ENCODE measurements at regions not wholly inside any gene's neighbourhood (a gene's known extent, or its start where the extent isn't known, plus 50 kb on each side); places are given as distances from the start of the nearest gene placed in this dataset.

- H3K36me3 ChIP-seq (ENCODE audit: insufficient read depth, low read length): no peaks in the 10 kb centered on the region
- no peak overlapping the region for H2AFZ ChIP-seq (ENCODE audit: low read length)
- no peaks in the 10 kb centered on the region for H4K20me1 ChIP-seq (ENCODE audit: insufficient read depth, low read length)
- no peaks in the 10 kb centered on the region for H3K27me3 ChIP-seq (ENCODE audit: insufficient read depth, low read length)
- TF ChIP-seq, protein P1, sequence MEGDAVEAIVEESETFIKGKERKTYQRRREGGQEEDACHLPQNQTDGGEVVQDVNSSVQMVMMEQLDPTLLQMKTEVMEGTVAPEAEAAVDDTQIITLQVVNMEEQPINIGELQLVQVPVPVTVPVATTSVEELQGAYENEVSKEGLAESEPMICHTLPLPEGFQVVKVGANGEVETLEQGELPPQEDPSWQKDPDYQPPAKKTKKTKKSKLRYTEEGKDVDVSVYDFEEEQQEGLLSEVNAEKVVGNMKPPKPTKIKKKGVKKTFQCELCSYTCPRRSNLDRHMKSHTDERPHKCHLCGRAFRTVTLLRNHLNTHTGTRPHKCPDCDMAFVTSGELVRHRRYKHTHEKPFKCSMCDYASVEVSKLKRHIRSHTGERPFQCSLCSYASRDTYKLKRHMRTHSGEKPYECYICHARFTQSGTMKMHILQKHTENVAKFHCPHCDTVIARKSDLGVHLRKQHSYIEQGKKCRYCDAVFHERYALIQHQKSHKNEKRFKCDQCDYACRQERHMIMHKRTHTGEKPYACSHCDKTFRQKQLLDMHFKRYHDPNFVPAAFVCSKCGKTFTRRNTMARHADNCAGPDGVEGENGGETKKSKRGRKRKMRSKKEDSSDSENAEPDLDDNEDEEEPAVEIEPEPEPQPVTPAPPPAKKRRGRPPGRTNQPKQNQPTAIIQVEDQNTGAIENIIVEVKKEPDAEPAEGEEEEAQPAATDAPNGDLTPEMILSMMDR (IDR thresholded peaks at IDR 0.05; ENCODE audit: extremely low read depth, low read depth, low read length): no peak
- H3K4me2 ChIP-seq (ENCODE audit: insufficient read depth, low read length): no peak overlapping the region
- H3K4me1 ChIP-seq (ENCODE audit: insufficient read depth, low read length): no peaks in the 10 kb centered on the region
- no peak for DNase-seq (ENCODE audit: insufficient read length, low spot score, missing footprints)
- no peaks in the 10 kb centered on the region for H3K79me2 ChIP-seq (ENCODE audit: insufficient read depth, low read length)
- H3K4me3 ChIP-seq (ENCODE audit: insufficient read depth, low read length): no peak overlapping the region
- H3K27ac ChIP-seq (ENCODE audit: low read depth, low read length): no peak overlapping the region
- no peaks in the 10 kb centered on the region for H3K9me3 ChIP-seq (ENCODE audit: low read depth, low read length)
These were observed 899.7 kb upstream of the GCFC2 start for GRCh38 chr2:76610451-76610850.

DNA sequence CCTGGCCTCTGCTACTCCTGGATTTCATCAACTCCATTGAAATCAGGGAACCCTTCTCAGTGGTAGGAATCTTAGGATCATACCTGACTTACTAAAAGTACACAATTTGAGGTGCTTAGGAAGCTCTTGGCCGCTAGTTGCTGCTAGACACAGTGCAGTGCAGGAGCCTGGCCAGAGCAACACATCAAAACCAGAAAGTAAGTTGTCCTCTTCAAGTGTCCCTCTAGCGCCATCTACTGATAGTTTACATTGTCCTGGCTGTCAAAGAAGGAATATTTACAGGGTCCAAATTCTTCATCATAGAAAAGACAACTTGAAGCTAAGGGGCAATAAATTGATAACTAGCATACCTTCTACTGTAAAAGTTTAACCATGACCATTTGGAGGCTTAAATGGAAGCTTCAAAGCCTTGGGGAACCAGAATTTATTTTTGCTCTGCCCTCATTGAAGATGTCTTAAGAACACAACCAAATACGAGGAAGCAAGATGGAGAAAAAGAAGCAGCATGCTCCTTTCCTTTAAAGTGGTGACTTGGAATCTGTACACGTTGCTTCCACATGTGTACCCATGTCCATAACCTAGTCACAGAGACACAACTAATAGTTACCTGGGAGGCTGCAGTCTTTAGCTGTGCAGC is 889.1 kb upstream of the GCFC2 start:
- Histone ChIP-seq H2AFZ (ENCODE audit: low read length) (no peak overlapping the region), H3K4me3 (ENCODE audit: insufficient read depth, low read length) (no peak overlapping the region), H3K27ac (ENCODE audit: low read depth, low read length) (no peak overlapping the region), H3K27me3 (ENCODE audit: insufficient read depth, low read length) (no peaks in the 10 kb centered on the region), H3K79me2 (ENCODE audit: insufficient read depth, low read length) (no peaks in the 10 kb centered on the region), H3K4me1 (ENCODE audit: insufficient read depth, low read length) (no peaks in the 10 kb centered on the region), H3K9me3 (ENCODE audit: low read depth, low read length) (no peaks in the 10 kb centered on the region), H3K36me3 (ENCODE audit: insufficient read depth, low read length) (no peaks in the 10 kb centered on the region), H3K4me2 (ENCODE audit: insufficient read depth, low read length) (no peak overlapping the region), H4K20me1 (ENCODE audit: insufficient read depth, low read length) (no peaks in the 10 kb centered on the region)
- peak; percentile 52 for DNase-seq (ENCODE audit: insufficient read length, low spot score, missing footprints)
- TF ChIP-seq, protein P1 (IDR thresholded peaks at IDR 0.05; ENCODE audit: extremely low read depth, low read depth, low read length): peak; percentile 49

DNA sequence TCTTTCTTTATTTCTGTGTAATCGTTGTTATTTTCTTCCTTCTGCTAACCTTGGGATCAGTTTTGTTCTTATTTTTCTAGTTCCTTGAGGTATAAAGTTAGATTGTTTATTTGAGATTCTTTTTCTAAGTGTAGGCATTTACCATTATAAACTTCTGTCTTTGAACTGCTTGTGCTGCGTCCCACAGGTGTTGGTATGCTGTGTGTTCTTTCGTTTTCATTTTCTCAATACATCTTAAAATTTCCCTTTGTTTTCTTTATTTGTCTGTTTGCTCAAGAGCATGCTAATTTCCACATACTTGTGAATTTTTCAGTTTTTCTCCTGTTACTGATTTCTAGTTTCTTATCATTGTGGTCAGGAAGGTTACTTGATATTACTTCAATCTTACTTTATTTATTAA is 873.8 kb upstream of the GCFC2 start:
- H3K4me1 ChIP-seq (ENCODE audit: insufficient read depth, low read length): no peaks in the 10 kb centered on the region
- H3K79me2 ChIP-seq (ENCODE audit: insufficient read depth, low read length): no peaks in the 10 kb centered on the region
- no peak overlapping the region for H3K4me2 ChIP-seq (ENCODE audit: insufficient read depth, low read length)
- no peak for DNase-seq (ENCODE audit: insufficient read length, low spot score, missing footprints)
- no peak overlapping the region for H3K27ac ChIP-seq (ENCODE audit: low read depth, low read length)
- no peaks in the 10 kb centered on the region for H3K27me3 ChIP-seq (ENCODE audit: insufficient read depth, low read length)
- no peaks in the 10 kb centered on the region for H3K9me3 ChIP-seq (ENCODE audit: low read depth, low read length)
- H3K4me3 ChIP-seq (ENCODE audit: insufficient read depth, low read length): no peak overlapping the region
- no peaks in the 10 kb centered on the region for H3K36me3 ChIP-seq (ENCODE audit: insufficient read depth, low read length)
- TF ChIP-seq, protein P1 (IDR thresholded peaks at IDR 0.05; ENCODE audit: extremely low read depth, low read depth, low read length): no peak
- no peaks in the 10 kb centered on the region for H4K20me1 ChIP-seq (ENCODE audit: insufficient read depth, low read length)
- no peak overlapping the region for H2AFZ ChIP-seq (ENCODE audit: low read length)

DNA sequence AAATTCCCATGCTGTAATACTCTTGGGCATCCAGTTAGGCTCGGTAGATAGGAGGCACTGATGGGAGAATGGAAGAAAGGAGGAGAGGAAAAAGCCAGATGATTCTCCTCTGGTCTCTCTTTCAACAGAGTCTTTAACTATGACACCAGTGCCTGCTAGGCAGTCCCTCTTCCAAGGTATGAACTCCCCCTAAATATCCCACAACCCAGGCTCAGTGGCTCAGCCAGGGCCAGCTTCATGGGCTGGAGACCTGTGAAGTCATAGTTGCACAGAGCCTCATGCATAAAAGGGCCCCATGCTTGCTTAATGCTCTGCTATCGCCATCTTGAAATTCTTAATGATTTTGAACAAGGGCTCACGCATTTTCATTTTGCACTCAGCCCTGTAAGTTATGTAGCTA is 869.2 kb upstream of the GCFC2 start:
- H3K4me2 ChIP-seq (ENCODE audit: insufficient read depth, low read length): no peak overlapping the region
- no peaks in the 10 kb centered on the region for H3K79me2 ChIP-seq (ENCODE audit: insufficient read depth, low read length)
- no peaks in the 10 kb centered on the region for H4K20me1 ChIP-seq (ENCODE audit: insufficient read depth, low read length)
- H3K27ac ChIP-seq (ENCODE audit: low read depth, low read length): no peak overlapping the region
- DNase-seq (ENCODE audit: insufficient read length, low spot score, missing footprints): peak; percentile 31
- H3K36me3 ChIP-seq (ENCODE audit: insufficient read depth, low read length): no peaks in the 10 kb centered on the region
- H3K4me3 ChIP-seq (ENCODE audit: insufficient read depth, low read length): no peak overlapping the region
- H3K27me3 ChIP-seq (ENCODE audit: insufficient read depth, low read length): no peaks in the 10 kb centered on the region
- no peak overlapping the region for H2AFZ ChIP-seq (ENCODE audit: low read length)
- TF ChIP-seq, protein P1 (IDR thresholded peaks at IDR 0.05; ENCODE audit: extremely low read depth, low read depth, low read length): no peak
- H3K4me1 ChIP-seq (ENCODE audit: insufficient read depth, low read length): no peaks in the 10 kb centered on the region
- no peaks in the 10 kb centered on the region for H3K9me3 ChIP-seq (ENCODE audit: low read depth, low read length)
